ENCODE measurements at regions not wholly inside any gene's neighbourhood (a gene's known extent, or its start where the extent isn't known, plus 50 kb on each side); places are given as distances from the start of the nearest gene placed in this dataset.

DNA sequence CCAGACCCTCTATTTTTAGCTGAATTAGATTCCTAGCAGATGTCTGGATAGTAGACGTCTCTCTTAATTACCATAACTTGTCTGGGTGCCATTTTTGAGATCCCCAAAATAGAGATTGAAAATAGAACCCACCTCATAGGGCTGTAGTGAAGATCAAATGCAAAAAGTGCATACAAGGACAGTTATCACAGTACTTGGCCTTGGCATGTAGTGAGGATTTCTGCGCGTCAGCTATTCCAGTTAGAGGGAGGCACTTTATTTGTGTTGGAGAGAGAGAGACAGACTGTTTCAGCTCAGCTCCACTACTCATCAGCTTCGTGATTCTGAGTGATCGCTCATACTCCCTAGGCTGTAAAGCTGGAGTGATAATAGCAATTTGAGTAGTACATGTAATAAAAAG lies 59.6 kb upstream of the CDH13 start:
- Histone ChIP-seq H3K36me3 (no peaks in the 10 kb centered on the region), H3K27ac (no peak overlapping the region), H3K4me3 (no peak overlapping the region), H3K9me3 (peaks cover 0 to 3% (median 0%) of the 10 kb centered on the region in 4 donors), H3K27me3 (no peaks in the 10 kb centered on the region), H3K4me1 (no peaks in the 10 kb centered on the region)
- ATAC-seq (ENCODE audit: low FRiP score in 2 of 2): no peak
- no peak for DNase-seq
- TF ChIP-seq POLR2A (IDR thresholded peaks at IDR 0.05): no peak
- no peak for TF ChIP-seq EP300 (IDR thresholded peaks at IDR 0.05)
- TF ChIP-seq, protein P1, sequence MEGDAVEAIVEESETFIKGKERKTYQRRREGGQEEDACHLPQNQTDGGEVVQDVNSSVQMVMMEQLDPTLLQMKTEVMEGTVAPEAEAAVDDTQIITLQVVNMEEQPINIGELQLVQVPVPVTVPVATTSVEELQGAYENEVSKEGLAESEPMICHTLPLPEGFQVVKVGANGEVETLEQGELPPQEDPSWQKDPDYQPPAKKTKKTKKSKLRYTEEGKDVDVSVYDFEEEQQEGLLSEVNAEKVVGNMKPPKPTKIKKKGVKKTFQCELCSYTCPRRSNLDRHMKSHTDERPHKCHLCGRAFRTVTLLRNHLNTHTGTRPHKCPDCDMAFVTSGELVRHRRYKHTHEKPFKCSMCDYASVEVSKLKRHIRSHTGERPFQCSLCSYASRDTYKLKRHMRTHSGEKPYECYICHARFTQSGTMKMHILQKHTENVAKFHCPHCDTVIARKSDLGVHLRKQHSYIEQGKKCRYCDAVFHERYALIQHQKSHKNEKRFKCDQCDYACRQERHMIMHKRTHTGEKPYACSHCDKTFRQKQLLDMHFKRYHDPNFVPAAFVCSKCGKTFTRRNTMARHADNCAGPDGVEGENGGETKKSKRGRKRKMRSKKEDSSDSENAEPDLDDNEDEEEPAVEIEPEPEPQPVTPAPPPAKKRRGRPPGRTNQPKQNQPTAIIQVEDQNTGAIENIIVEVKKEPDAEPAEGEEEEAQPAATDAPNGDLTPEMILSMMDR (IDR thresholded peaks at IDR 0.05): no peak
- TF ChIP-seq POLR2AphosphoS5 (IDR thresholded peaks at IDR 0.05): no peak
- WGBS, 2 donors: 81 to 91% methylated on average over 5 of the region's 5 CpGs

- TF ChIP-seq POLR2AphosphoS5 (IDR thresholded peaks at IDR 0.05) (no peak), POLR2A (IDR thresholded peaks at IDR 0.05) (no peak), EP300 (IDR thresholded peaks at IDR 0.05) (no peak)
- TF ChIP-seq, protein P1 (IDR thresholded peaks at IDR 0.05): no peak
- H3K4me3 ChIP-seq: no peak overlapping the region
- WGBS, 2 donors: 84 to 87% methylated on average over 3 of the region's 3 CpGs
- no peaks in the 10 kb centered on the region for H3K36me3 ChIP-seq
- peaks cover 0 to 3% (median 0%) of the 10 kb centered on the region in 4 donors for H3K9me3 ChIP-seq
- H3K27me3 ChIP-seq: no peaks in the 10 kb centered on the region
- no peak overlapping the region for H3K27ac ChIP-seq
- DNase-seq: no peak
- no peak for ATAC-seq (ENCODE audit: low FRiP score in 2 of 2)
- H3K4me1 ChIP-seq: no peaks in the 10 kb centered on the region
These were observed 63.4 kb upstream of the CDH13 start for GRCh38 chr16:82563401-82563800.

DNA sequence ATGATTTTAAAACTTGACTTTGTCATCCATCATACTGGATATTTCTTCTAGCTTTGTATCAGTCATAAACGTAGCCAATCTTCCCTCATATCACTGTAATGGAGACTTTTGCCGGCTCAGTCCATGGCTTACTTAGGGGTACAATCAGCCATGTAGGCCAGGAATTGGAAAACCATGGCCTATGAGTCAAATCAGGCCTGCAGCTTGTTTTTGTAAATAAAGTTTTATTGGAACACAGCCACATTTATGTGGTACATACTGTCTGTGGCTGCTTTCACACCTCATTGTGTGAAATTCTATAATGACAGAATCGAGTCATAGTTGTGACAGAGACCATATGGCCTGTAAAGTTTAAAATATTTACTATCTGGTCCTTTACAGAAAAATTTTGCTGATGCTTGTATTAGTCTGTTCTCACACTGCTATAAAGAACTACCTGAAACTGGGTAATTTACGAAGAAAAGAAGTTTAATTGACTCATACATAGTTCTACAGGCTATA lies 64.5 kb upstream of the CDH13 start:
- ATAC-seq (ENCODE audit: low FRiP score in 2 of 2) (no peak), DNase-seq (no peak)
- Histone ChIP-seq H3K9me3 (peaks cover 0 to 3% (median 0%) of the 10 kb centered on the region in 4 donors), H3K4me3 (no peak overlapping the region), H3K4me1 (no peaks in the 10 kb centered on the region), H3K27me3 (no peaks in the 10 kb centered on the region), H3K36me3 (no peaks in the 10 kb centered on the region), H3K27ac (no peak overlapping the region)
- WGBS, 2 donors: 85% methylated on average over 4 of the region's 4 CpGs
- TF ChIP-seq EP300 (IDR thresholded peaks at IDR 0.05) (no peak), POLR2A (IDR thresholded peaks at IDR 0.05) (no peak), POLR2AphosphoS5 (IDR thresholded peaks at IDR 0.05) (no peak)
- TF ChIP-seq, protein P1 (IDR thresholded peaks at IDR 0.05): no peak

DNA sequence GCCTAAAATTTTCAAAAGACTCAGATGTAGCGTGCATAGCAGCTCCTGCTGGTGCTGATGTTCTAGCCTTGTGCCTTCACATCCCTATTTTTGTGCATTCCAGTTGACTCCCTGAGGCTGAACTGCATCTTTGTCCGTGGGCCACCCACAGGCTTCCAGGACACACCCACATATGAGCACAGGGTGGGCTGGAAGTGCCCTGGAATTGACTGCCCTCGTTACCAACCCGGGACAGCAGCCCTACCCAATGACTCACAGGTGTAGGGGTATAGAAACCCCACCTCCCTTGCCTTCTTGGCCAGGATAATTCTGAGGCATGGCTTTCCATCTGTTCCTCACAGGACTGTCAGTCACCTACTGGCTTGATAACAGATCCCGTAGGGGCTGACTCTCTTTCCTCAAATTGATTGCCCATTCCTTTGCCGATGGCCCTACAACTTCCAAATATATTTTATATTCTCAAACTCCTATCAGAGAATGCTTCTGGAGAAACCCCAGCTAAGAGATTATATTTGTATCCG lies 65.9 kb upstream of the CDH13 start:
- WGBS, 2 donors: 72 to 93% methylated on average over 6 to 7 of the region's 7 CpGs
- H3K4me3 ChIP-seq: no peak overlapping the region
- TF ChIP-seq EP300 (IDR thresholded peaks at IDR 0.05) (no peak), POLR2A (IDR thresholded peaks at IDR 0.05) (no peak), POLR2AphosphoS5 (IDR thresholded peaks at IDR 0.05) (no peak)
- TF ChIP-seq, protein P1 (IDR thresholded peaks at IDR 0.05): no peak

More for the DNA sequence above, 65.9 kb upstream of the CDH13 start:
- no peak for DNase-seq
- no peaks in the 10 kb centered on the region for H3K36me3 ChIP-seq
- no peaks in the 10 kb centered on the region for H3K27me3 ChIP-seq
- ATAC-seq (ENCODE audit: low FRiP score in 2 of 2): no peak
- no peak overlapping the region for H3K27ac ChIP-seq
- H3K4me1 ChIP-seq: no peaks in the 10 kb centered on the region
- peaks cover 0 to 3% (median 0%) of the 10 kb centered on the region in 4 donors for H3K9me3 ChIP-seq

Data from upper lobe of left lung (tissue), 6 donors.